HCT116 (cell line): ENCODE measurements at regions not wholly inside any gene's neighbourhood (a gene's known extent, or its start where the extent isn't known, plus 50 kb on each side); places are given as distances from the start of the nearest gene placed in this dataset.

ENCODE experiments used
- ATAC-seq: fragments of 200-7000 bp; cut with Tn5 transposase; 2 replicates; pipeline ENCODE4 v1.9.1; 2020; ENCODE audit warnings: mild to moderate bottlenecking, moderate library complexity
- BruUV-seq: library from RNA; stranded (reverse); fragments of 400-500 nt; replicated peaks from 2 replicates; lab custom pipeline; 2021; lab: Mats Ljungman, UMichigan
- CTCF ChIA-PET: fragments of 300-600 bp; sonication (Branson Sonifier 250); formaldehyde crosslinking; loops from one replicate; lab custom pipeline; 2021; ENCODE audit warnings: antibody characterized with exemption; lab: Charles Lee
- POLR2A ChIA-PET: fragments of 300-600, 350-600 bp; sonication (Branson Sonifier 250); formaldehyde crosslinking; loops from one replicate; lab custom pipeline; 2021; ENCODE audit warnings: antibody characterized with exemption; lab: Charles Lee
- RAD21 ChIA-PET, 2 experiments: fragments of 300-600 bp; sonication (Branson Sonifier 250); formaldehyde crosslinking; loops; one replicate each; lab custom pipeline; 2023; ENCODE audit warnings: low total read pairs in 2 of 2; ENCODE audit not compliant: uncharacterized antibody in 2 of 2, unreplicated experiment in 2 of 2, low non-redundant PET in 1 of 2; lab: Charles Lee
- DNase-seq: peaks from one replicate; pipeline ENCODE4 v3.0.0-alpha.2; 2010; ENCODE audit warnings: low read depth, low spot score
- H2AFZ ChIP-seq: fragments of 200-600 bp; shearing (Covaris generic), sonication (generic); 2 replicates; pipeline ENCODE4 v1.6.1; 2017; ENCODE audit warnings: low read depth, mixed run types, mixed read lengths, antibody characterized with exemption, low read length; ENCODE audit not compliant: poor library complexity, severe bottlenecking
- H3K27ac ChIP-seq: 2 replicates; pipeline ENCODE4 v1.5.1; 2012; ENCODE audit warnings: low read depth, low read length
- H3K27me3 ChIP-seq: fragments of 200-600 bp; sonication (generic); 2 replicates; pipeline ENCODE4 v1.6.1; 2016; ENCODE audit warnings: mixed run types, low read length, mixed read lengths; ENCODE audit not compliant: insufficient read depth
- H3K36me3 ChIP-seq, 2 experiments: fragments of 200-500 bp in 1 of 2; fragments of 200-600 bp in 1 of 2; sonication (Bioruptor generic) in 1 of 2; sonication (generic) in 1 of 2; 2 replicates each; pipeline versions ENCODE4 v1.5.1 to v1.6.1; 2014 to 2016; ENCODE audit warnings: low read length in 2 of 2, inconsistent platforms in 1 of 2, mixed read lengths in 1 of 2, mixed run types in 1 of 2; ENCODE audit not compliant: insufficient read depth in 2 of 2, control insufficient read depth in 1 of 2
- H3K4me1 ChIP-seq, 2 experiments: fragments of 200-600 bp in 1 of 2; sonication (generic) in 1 of 2; 2 replicates each; pipeline versions ENCODE4 v1.5.1 to v1.6.1; 2012 to 2017; ENCODE audit warnings: low read length in 2 of 2, inconsistent platforms in 1 of 2, mild to moderate bottlenecking in 1 of 2, mixed read lengths in 1 of 2, mixed run types in 1 of 2, moderate library complexity in 1 of 2; ENCODE audit not compliant: insufficient read depth in 2 of 2, control insufficient read depth in 1 of 2
- H3K4me2 ChIP-seq: fragments of 200-600 bp; sonication (generic); 2 replicates; pipeline ENCODE4 v1.6.1; 2017; ENCODE audit warnings: mixed run types, low read length, mixed read lengths
- H3K4me3 ChIP-seq, 2 experiments: fragments of 200-600 bp in 1 of 2; sonication (generic) in 1 of 2; replicated peaks in 1 of 2; 2 replicates each; pipeline ENCODE4 v1.5.1; 2011 to 2016; ENCODE audit warnings: low read length in 2 of 2, control low read depth in 1 of 2, low read depth in 1 of 2, mild to moderate bottlenecking in 1 of 2, mixed read lengths in 1 of 2, mixed run types in 1 of 2
- H3K79me2 ChIP-seq: fragments of 200-600 bp; sonication (generic); 2 replicates; pipeline ENCODE4 v1.6.1; 2017; ENCODE audit warnings: mild to moderate bottlenecking, mixed run types, low read length, moderate library complexity, mixed read lengths; ENCODE audit not compliant: insufficient read depth
- H3K9ac ChIP-seq: fragments of 200-600 bp; sonication (generic); 2 replicates; pipeline ENCODE4 v1.6.1; 2016; ENCODE audit warnings: low read length, mixed read lengths
- H3K9me2 ChIP-seq: fragments of 200-600 bp; sonication (generic), shearing (Covaris generic); 2 replicates; pipeline ENCODE4 v1.6.1; 2017; ENCODE audit warnings: mixed run types, mild to moderate bottlenecking, moderate library complexity; ENCODE audit not compliant: insufficient read depth
- H3K9me3 ChIP-seq, 2 experiments: fragments of 200-500 bp in 1 of 2; fragments of 200-600 bp in 1 of 2; sonication (Bioruptor generic) in 1 of 2; sonication (generic) in 1 of 2; 2 replicates each; pipeline ENCODE4 v1.6.1; 2014 to 2017; ENCODE audit warnings: low read length in 2 of 2, mixed read lengths in 2 of 2, inconsistent platforms in 1 of 2, low read depth in 1 of 2, mild to moderate bottlenecking in 1 of 2, mixed run types in 1 of 2, moderate library complexity in 1 of 2; ENCODE audit not compliant: control insufficient read depth in 1 of 2, insufficient read depth in 1 of 2
- H4K20me1 ChIP-seq: fragments of 200-600 bp; sonication (generic), shearing (Covaris generic); 2 replicates; pipeline ENCODE4 v1.6.1; 2017; ENCODE audit warnings: mixed run types, mild to moderate bottlenecking, moderate library complexity; ENCODE audit not compliant: insufficient read depth
- ELF1 ChIP-seq: IDR thresholded peaks from 2 replicates; pipeline ENCODE4 v1.6.1; 2012; ENCODE audit warnings: low read depth, borderline replicate concordance
- FOSL1 ChIP-seq: IDR thresholded peaks from 2 replicates; pipeline ENCODE4 v1.6.1; 2012; ENCODE audit warnings: low read depth
- YY1 ChIP-seq: IDR thresholded peaks from 2 replicates; pipeline ENCODE4 v1.6.1; 2011; ENCODE audit warnings: low read length, low read depth, moderate library complexity, mild to moderate bottlenecking; ENCODE audit not compliant: insufficient replicate concordance; ENCODE audit errors: extremely low read depth
- intact Hi-C: fragments of 100-400 bp; cut with micrococcal nuclease; formaldehyde crosslinking; loops from 2 replicates; pipeline ENCODE4 v1.10.0; 2022

DNA sequence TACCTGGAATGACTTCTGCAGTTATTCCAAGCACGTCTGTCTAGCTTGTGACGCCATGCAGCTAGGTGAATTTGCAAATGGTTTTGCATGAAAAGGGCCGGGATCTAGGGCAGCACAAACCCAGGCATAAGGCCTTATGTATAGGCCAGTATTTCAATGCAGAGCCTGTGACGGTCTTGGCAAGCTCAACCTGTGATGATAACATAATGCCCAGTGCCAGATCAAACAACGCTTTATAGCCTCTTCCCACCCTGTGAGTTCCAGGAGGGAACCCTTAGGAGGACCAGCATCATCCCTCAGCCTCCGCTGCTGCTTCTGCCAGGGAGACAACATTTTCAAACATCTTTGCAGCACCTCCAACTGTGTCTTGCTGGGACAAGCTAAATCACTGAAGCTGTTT lies 390.7 kb downstream of the INHBA start:
- Histone ChIP-seq H3K4me1 (no peaks in the 10 kb centered on the region), H4K20me1 (no peaks in the 10 kb centered on the region), H3K27ac (no peak overlapping the region), H3K4me2 (no peak overlapping the region), H3K4me3 (no peak overlapping the region), H3K36me3 (no peaks in the 10 kb centered on the region), H3K27me3 (no peaks in the 10 kb centered on the region), H3K9me2 (no peaks in the 10 kb centered on the region), H3K79me2 (no peaks in the 10 kb centered on the region), H2AFZ (no peak overlapping the region), H3K9ac (no peak overlapping the region), H3K9me3 (no peaks in the 10 kb centered on the region; a peak in 1 of 4 replicates)
- ChIA-PET RAD21 (no interaction called here), CTCF (no interaction called here), POLR2A (no interaction called here)
- TF ChIP-seq YY1, result no peak
- ATAC-seq, result no peak
- intact Hi-C loops, result no loop called here
- no TSS peak for BruUV-seq
- DNase-seq, result no peak

DNA sequence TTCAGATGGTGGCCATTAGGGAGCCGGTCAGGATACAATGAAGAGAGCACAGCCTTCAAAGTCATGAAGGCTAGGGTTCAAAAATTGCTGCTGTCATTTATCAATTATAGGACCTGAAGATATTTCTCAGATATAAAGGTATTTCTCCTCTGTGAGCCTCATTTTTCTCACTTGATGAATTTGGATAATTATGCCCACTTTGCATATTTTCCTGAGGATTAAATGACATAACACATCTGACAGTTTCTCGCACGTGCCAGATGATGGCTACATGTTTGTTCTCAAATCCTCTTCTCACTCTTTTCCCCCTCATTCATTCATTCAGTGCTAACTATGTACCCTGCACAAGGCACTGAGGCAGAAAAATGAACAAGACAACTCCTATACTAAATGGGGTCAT lies 391.6 kb downstream of the INHBA start:
- Histone ChIP-seq H3K36me3 (no peaks in the 10 kb centered on the region), H3K27ac (no peak overlapping the region), H3K4me2 (no peak overlapping the region), H3K9ac (no peak overlapping the region), H3K27me3 (no peaks in the 10 kb centered on the region), H3K79me2 (no peaks in the 10 kb centered on the region), H3K9me2 (no peaks in the 10 kb centered on the region), H3K4me3 (no peak overlapping the region), H3K4me1 (no peaks in the 10 kb centered on the region), H4K20me1 (no peaks in the 10 kb centered on the region), H3K9me3 (no peaks in the 10 kb centered on the region; a peak in 1 of 4 replicates), H2AFZ (no peak overlapping the region)
- CTCF ChIA-PET, result no interaction called here
- no TSS peak for BruUV-seq
- ATAC-seq (no peak), DNase-seq (no peak)
- TF ChIP-seq FOSL1 (no peak), ELF1 (no peak), YY1 (no peak)
- POLR2A ChIA-PET, result no interaction called here
- RAD21 ChIA-PET, result no interaction called here
- intact Hi-C loops, result no loop called here
